ENCODE measurements at regions not wholly inside any gene's neighbourhood (a gene's known extent, or its start where the extent isn't known, plus 50 kb on each side); places are given as distances from the start of the nearest gene placed in this dataset.
"Not testable (repeated sequence)": the region's sequence is repeated elsewhere in the genome, so short reads cannot be mapped to it uniquely, and the experiment has no call there.

GRCh38 chr5:19266791-19267190 lies 721.2 kb downstream of the CDH18 start:
- DNase-seq = no peak
- H2AFZ ChIP-seq (ENCODE audit: low read depth, low read length) = no peak overlapping the region

GRCh38 chr5:19270153-19270552 lies 717.8 kb downstream of the CDH18 start:
- H3K4me3 ChIP-seq (ENCODE audit: low read depth in 1 of 2, low read length in 2 of 2) = no peak overlapping the region
- H3K9me3 ChIP-seq (ENCODE audit: insufficient read depth, low read length, severe bottlenecking) = no peaks in the 10 kb centered on the region
- DNase-seq (no peak), ATAC-seq (ENCODE audit: insufficient read depth, low read depth) (no peak)
- H4K20me1 ChIP-seq (ENCODE audit: insufficient read depth, low read length) = no peaks in the 10 kb centered on the region
- H3K4me1 ChIP-seq (ENCODE audit: insufficient read depth, low read length) = no peaks in the 10 kb centered on the region
- H3K36me3 ChIP-seq (ENCODE audit: insufficient read depth, low read length) = no peaks in the 10 kb centered on the region
- no peak overlapping the region for H3K9ac ChIP-seq (ENCODE audit: low read depth, low read length)
- no peaks in the 10 kb centered on the region for H3K27me3 ChIP-seq (ENCODE audit: insufficient read depth, low read length, poor library complexity)
- no peak overlapping the region for H2AFZ ChIP-seq (ENCODE audit: low read depth, low read length)
- TF ChIP-seq CTCF (IDR thresholded peaks at IDR 0.05; ENCODE audit: borderline replicate concordance, extremely low read depth, low read length, poor library complexity, severe bottlenecking) (no peak), EZH2 (IDR thresholded peaks at IDR 0.05; ENCODE audit: borderline replicate concordance, low read depth, low read length, severe bottlenecking) (no peak)
- no peak overlapping the region for H3K27ac ChIP-seq (ENCODE audit: low read length)
- H3K4me2 ChIP-seq (ENCODE audit: insufficient read depth, low read length) = no peak overlapping the region
- H3K79me2 ChIP-seq (ENCODE audit: insufficient read depth, low read length) = no peaks in the 10 kb centered on the region

More at GRCh38 chr5:19266791-19267190, 721.2 kb downstream of the CDH18 start:
- no peaks in the 10 kb centered on the region for H3K36me3 ChIP-seq (ENCODE audit: insufficient read depth, low read length)
- no peaks in the 10 kb centered on the region for H3K4me1 ChIP-seq (ENCODE audit: insufficient read depth, low read length)
- no peaks in the 10 kb centered on the region for H3K9me3 ChIP-seq (ENCODE audit: insufficient read depth, low read length, severe bottlenecking)
- no peaks in the 10 kb centered on the region for H3K79me2 ChIP-seq (ENCODE audit: insufficient read depth, low read length)
- H3K9ac ChIP-seq (ENCODE audit: low read depth, low read length) = no peak overlapping the region
- TF ChIP-seq CTCF (IDR thresholded peaks at IDR 0.05; ENCODE audit: borderline replicate concordance, extremely low read depth, low read length, poor library complexity, severe bottlenecking) = no peak
- TF ChIP-seq EZH2 (IDR thresholded peaks at IDR 0.05; ENCODE audit: borderline replicate concordance, low read depth, low read length, severe bottlenecking) = no peak
- no peaks in the 10 kb centered on the region for H3K27me3 ChIP-seq (ENCODE audit: insufficient read depth, low read length, poor library complexity)
- no peak overlapping the region for H3K27ac ChIP-seq (ENCODE audit: low read length)
- no peak overlapping the region for H3K4me3 ChIP-seq (ENCODE audit: low read depth in 1 of 2, low read length in 2 of 2)
- no peak for ATAC-seq (ENCODE audit: insufficient read depth, low read depth)
- no peaks in the 10 kb centered on the region for H4K20me1 ChIP-seq (ENCODE audit: insufficient read depth, low read length)
- no peak overlapping the region for H3K4me2 ChIP-seq (ENCODE audit: insufficient read depth, low read length)

GRCh38 chr5:19274578-19274977 lies 713.4 kb downstream of the CDH18 start:
- Histone ChIP-seq H3K36me3 (ENCODE audit: insufficient read depth, low read length) (no peaks in the 10 kb centered on the region), H2AFZ (ENCODE audit: low read depth, low read length) (no peak overlapping the region), H3K4me3 (ENCODE audit: low read depth in 1 of 2, low read length in 2 of 2) (no peak overlapping the region), H4K20me1 (ENCODE audit: insufficient read depth, low read length) (no peaks in the 10 kb centered on the region), H3K9ac (ENCODE audit: low read depth, low read length) (no peak overlapping the region), H3K27ac (ENCODE audit: low read length) (no peak overlapping the region), H3K4me2 (ENCODE audit: insufficient read depth, low read length) (no peak overlapping the region), H3K4me1 (ENCODE audit: insufficient read depth, low read length) (no peaks in the 10 kb centered on the region), H3K79me2 (ENCODE audit: insufficient read depth, low read length) (no peaks in the 10 kb centered on the region), H3K27me3 (ENCODE audit: insufficient read depth, low read length, poor library complexity) (no peaks in the 10 kb centered on the region), H3K9me3 (ENCODE audit: insufficient read depth, low read length, severe bottlenecking) (no peaks in the 10 kb centered on the region)
- no peak for DNase-seq
- no peak for TF ChIP-seq EZH2 (IDR thresholded peaks at IDR 0.05; ENCODE audit: borderline replicate concordance, low read depth, low read length, severe bottlenecking)
- TF ChIP-seq CTCF (IDR thresholded peaks at IDR 0.05; ENCODE audit: borderline replicate concordance, extremely low read depth, low read length, poor library complexity, severe bottlenecking) = no peak
- no peak for ATAC-seq (ENCODE audit: insufficient read depth, low read depth)

- Histone ChIP-seq H2AFZ (ENCODE audit: low read depth, low read length) (no peak overlapping the region), H3K9me3 (ENCODE audit: insufficient read depth, low read length, severe bottlenecking) (no peaks in the 10 kb centered on the region), H3K79me2 (ENCODE audit: insufficient read depth, low read length) (no peaks in the 10 kb centered on the region), H3K9ac (ENCODE audit: low read depth, low read length) (no peak overlapping the region), H3K27me3 (ENCODE audit: insufficient read depth, low read length, poor library complexity) (no peaks in the 10 kb centered on the region), H3K36me3 (ENCODE audit: insufficient read depth, low read length) (no peaks in the 10 kb centered on the region), H4K20me1 (ENCODE audit: insufficient read depth, low read length) (no peaks in the 10 kb centered on the region), H3K27ac (ENCODE audit: low read length) (no peak overlapping the region), H3K4me1 (ENCODE audit: insufficient read depth, low read length) (no peaks in the 10 kb centered on the region), H3K4me3 (ENCODE audit: low read depth in 1 of 2, low read length in 2 of 2) (no peak overlapping the region), H3K4me2 (ENCODE audit: insufficient read depth, low read length) (no peak overlapping the region)
- ATAC-seq (ENCODE audit: insufficient read depth, low read depth) (no peak), DNase-seq (no peak)
- TF ChIP-seq CTCF (IDR thresholded peaks at IDR 0.05; ENCODE audit: borderline replicate concordance, extremely low read depth, low read length, poor library complexity, severe bottlenecking) = no peak
- TF ChIP-seq EZH2 (IDR thresholded peaks at IDR 0.05; ENCODE audit: borderline replicate concordance, low read depth, low read length, severe bottlenecking) = no peak
These were observed 702.7 kb downstream of the CDH18 start for GRCh38 chr5:19285286-19285685.

- not testable (repeated sequence) for H3K4me2 ChIP-seq (ENCODE audit: insufficient read depth, low read length); H4K20me1 ChIP-seq (ENCODE audit: insufficient read depth, low read length); H2AFZ ChIP-seq (ENCODE audit: low read depth, low read length); H3K9ac ChIP-seq (ENCODE audit: low read depth, low read length); H3K36me3 ChIP-seq (ENCODE audit: insufficient read depth, low read length); DNase-seq; H3K9me3 ChIP-seq (ENCODE audit: insufficient read depth, low read length, severe bottlenecking); H3K79me2 ChIP-seq (ENCODE audit: insufficient read depth, low read length); H3K27me3 ChIP-seq (ENCODE audit: insufficient read depth, low read length, poor library complexity); H3K27ac ChIP-seq (ENCODE audit: low read length); H3K4me3 ChIP-seq (ENCODE audit: low read depth in 1 of 2, low read length in 2 of 2); ATAC-seq (ENCODE audit: insufficient read depth, low read depth); H3K4me1 ChIP-seq (ENCODE audit: insufficient read depth, low read length)
These were observed 700.3 kb downstream of the CDH18 start for GRCh38 chr5:19287548-19288277.

Measured in DND-41 (cell line).